Activated B cell treated with CpG ODN at 0.5 μM for 24 hours (primary cell): ENCODE measurements at regions not wholly inside any gene's neighbourhood (a gene's known extent, or its start where the extent isn't known, plus 50 kb on each side); places are given as distances from the start of the nearest gene placed in this dataset.

Experiments used
- ATAC-seq: fragments of 200-7000 bp; cut with Tn5 transposase; one replicate; pipeline ENCODE4 v1.10.0; 2021; ENCODE audit warnings: low read depth, mild to moderate bottlenecking, moderate library complexity
- CTCF ChIA-PET: fragments of 350-600 bp; sonication (Branson Sonifier 250); formaldehyde crosslinking; loops from one replicate; lab custom pipeline; 2021; ENCODE audit warnings: antibody characterized with exemption; lab: Charles Lee
- POLR2A ChIA-PET: fragments of 350-600 bp; sonication (Branson Sonifier 250); formaldehyde crosslinking; loops from one replicate; lab custom pipeline; 2021; ENCODE audit warnings: antibody characterized with exemption; lab: Charles Lee
- DNase-seq: peaks from one replicate; pipeline ENCODE4 v3.0.0; 2022
- H3K27ac Mint-ChIP-seq: one replicate; pipeline ENCODE4 v1.8.0; 2020; ENCODE audit warnings: mixed read lengths
- H3K27me3 Mint-ChIP-seq: one replicate; pipeline ENCODE4 v1.8.0; 2021; ENCODE audit warnings: mixed read lengths
- H3K36me3 Mint-ChIP-seq: one replicate; pipeline ENCODE4 v1.8.0; 2021; ENCODE audit warnings: low read depth, mixed read lengths
- H3K4me1 Mint-ChIP-seq: one replicate; pipeline ENCODE4 v1.8.0; 2021; ENCODE audit warnings: mixed read lengths
- H3K4me3 Mint-ChIP-seq: one replicate; pipeline ENCODE4 v1.8.0; 2020; ENCODE audit warnings: mild to moderate bottlenecking, mixed read lengths
- H3K9me3 Mint-ChIP-seq: one replicate; pipeline ENCODE4 v1.8.0; 2020; ENCODE audit warnings: mixed read lengths
- CTCF ChIP-seq: fragments of 200-600 bp; IDR thresholded peaks from one replicate; pipeline ENCODE4 v1.8.0; 2022; ENCODE audit warnings: antibody characterized with exemption, mild to moderate bottlenecking
- intact Hi-C: fragments of 100-400 bp; cut with micrococcal nuclease; formaldehyde crosslinking; loops from one replicate; pipeline ENCODE4 v1.15.1; 2024

- intact Hi-C loops: no loop called here
- Mint-ChIP-seq H3K4me1 (no peaks in the 10 kb centered on the region), H3K9me3 (no peaks in the 10 kb centered on the region), H3K4me3 (no peak overlapping the region), H3K36me3 (no peaks in the 10 kb centered on the region), H3K27ac (no peak overlapping the region), H3K27me3 (peaks cover 36% of the 10 kb centered on the region)
- no peak for DNase-seq
- ATAC-seq: no peak
- CTCF ChIA-PET: no interaction called here
- TF ChIP-seq CTCF: no peak
- POLR2A ChIA-PET: no interaction called here
These were observed 179.2 kb upstream of the FAM3C start for GRCh38 chr7:121575194-121575765.

- intact Hi-C loops: no loop called here
- Mint-ChIP-seq H3K36me3 (no peaks in the 10 kb centered on the region), H3K4me1 (no peaks in the 10 kb centered on the region), H3K27ac (no peak overlapping the region), H3K9me3 (no peaks in the 10 kb centered on the region), H3K4me3 (no peak overlapping the region), H3K27me3 (peaks cover 29% of the 10 kb centered on the region)
- ChIA-PET CTCF (no interaction called here), POLR2A (no interaction called here)
- no peak for ATAC-seq
- no peak for TF ChIP-seq CTCF
- no peak for DNase-seq
These were observed 178.0 kb upstream of the FAM3C start for GRCh38 chr7:121574109-121574508.

- ChIA-PET CTCF (no interaction called here), POLR2A (no interaction called here)
- Mint-ChIP-seq H3K27me3 (peaks cover 24% of the 10 kb centered on the region), H3K36me3 (no peaks in the 10 kb centered on the region), H3K27ac (no peak overlapping the region), H3K9me3 (no peaks in the 10 kb centered on the region), H3K4me3 (no peak overlapping the region), H3K4me1 (no peaks in the 10 kb centered on the region)
- intact Hi-C loops: no loop called here
- no peak for DNase-seq
- ATAC-seq: no peak
- no peak for TF ChIP-seq CTCF
These were observed 176.5 kb upstream of the FAM3C start for GRCh38 chr7:121572615-121573014.

GRCh38 chr7:121570365-121570764 is 174.3 kb upstream of the FAM3C start:
- no peak for TF ChIP-seq CTCF
- H3K4me3 Mint-ChIP-seq: no peak overlapping the region
- ChIA-PET CTCF (no interaction called here), POLR2A (no interaction called here)
- no peaks in the 10 kb centered on the region for H3K36me3 Mint-ChIP-seq
- no peak overlapping the region for H3K27ac Mint-ChIP-seq
- intact Hi-C loops: no loop called here
- ATAC-seq (no peak), DNase-seq (no peak)
- H3K9me3 Mint-ChIP-seq: no peaks in the 10 kb centered on the region
- H3K4me1 Mint-ChIP-seq: no peaks in the 10 kb centered on the region
- H3K27me3 Mint-ChIP-seq: peaks cover 16% of the 10 kb centered on the region

- ATAC-seq (no peak), DNase-seq (no peak)
- CTCF ChIA-PET: no interaction called here
- no peak for TF ChIP-seq CTCF
- Mint-ChIP-seq H3K9me3 (no peaks in the 10 kb centered on the region), H3K27me3 (peaks cover 6% of the 10 kb centered on the region), H3K36me3 (no peaks in the 10 kb centered on the region), H3K27ac (no peak overlapping the region), H3K4me3 (no peak overlapping the region), H3K4me1 (no peaks in the 10 kb centered on the region)
- POLR2A ChIA-PET: no interaction called here
- intact Hi-C loops: no loop called here
These were observed 167.1 kb upstream of the FAM3C start for GRCh38 chr7:121563177-121563576.
